ENCODE measurements at regions not wholly inside any gene's neighbourhood (a gene's known extent, or its start where the extent isn't known, plus 50 kb on each side); places are given as distances from the start of the nearest gene placed in this dataset.

DNA sequence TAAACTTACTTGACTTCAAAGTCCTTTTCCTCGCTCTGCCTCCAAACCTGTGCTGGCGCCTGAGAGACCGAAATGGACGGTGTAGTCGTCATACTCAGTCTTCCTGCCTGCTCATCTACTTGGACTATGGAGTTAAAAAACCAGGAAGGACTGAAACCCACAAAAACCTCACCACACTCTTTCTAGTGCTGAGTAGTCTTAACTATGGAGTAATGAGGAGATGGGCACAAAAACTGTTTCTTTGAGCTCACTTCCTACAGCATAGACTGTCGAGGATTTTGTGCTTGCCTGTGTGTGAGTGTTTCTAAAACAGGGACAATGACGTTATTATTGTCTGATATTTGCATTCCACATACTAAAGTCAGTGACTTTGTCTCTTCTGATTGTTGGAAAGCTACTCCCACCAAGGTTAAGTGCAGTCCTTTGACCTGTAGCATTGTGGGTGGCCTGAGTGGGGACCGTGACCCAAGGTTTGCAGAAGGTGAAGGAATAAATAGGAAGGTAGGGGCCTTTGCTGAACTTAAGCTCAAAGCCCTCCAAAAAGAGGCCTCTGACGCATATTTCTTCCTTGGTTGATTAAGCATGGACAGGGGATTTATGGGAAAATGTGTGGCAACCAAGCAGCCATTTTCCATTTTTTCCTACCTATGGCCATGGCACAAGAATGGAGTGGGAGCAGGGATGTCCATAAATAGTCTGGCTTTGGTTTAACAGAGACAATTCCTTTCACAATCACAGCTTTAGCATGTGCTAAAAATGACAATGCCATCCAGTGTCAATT is 109.6 kb downstream of the ZBTB18 start:
- no peak for DNase-seq
- no peaks in the 10 kb centered on the region for H3K9me3 ChIP-seq (ENCODE audit: control insufficient read depth, low read length)
- H3K18ac ChIP-seq (ENCODE audit: low read depth in 1 of 2, low read length in 2 of 2): no peak overlapping the region
- no peak overlapping the region for H2BK5ac ChIP-seq (ENCODE audit: low read depth, low read length, poor library complexity, severe bottlenecking)
- no peak overlapping the region for H2BK12ac ChIP-seq (ENCODE audit: low read length in 2 of 2)
- H3K4me3 ChIP-seq (ENCODE audit: insufficient read depth in 1 of 2, low read depth in 1 of 2, low read length in 2 of 2): no peak overlapping the region
- H2AFZ ChIP-seq (ENCODE audit: low read depth, low read length): no peak overlapping the region
- H3K4me1 ChIP-seq (ENCODE audit: control insufficient read depth, insufficient read depth, low read depth, low read length): peaks cover 4% of the 10 kb centered on the region
- H2BK15ac ChIP-seq (ENCODE audit: low read depth, poor library complexity, severe bottlenecking): no peak overlapping the region
- no peaks in the 10 kb centered on the region for H3K27me3 ChIP-seq (ENCODE audit: control insufficient read depth in 1 of 2, insufficient read depth in 1 of 2, low read length in 2 of 2)
- H3K14ac ChIP-seq (ENCODE audit: low read length in 2 of 2): no peak overlapping the region
- H3K79me1 ChIP-seq (replicated peaks; ENCODE audit: low read length, poor library complexity, severe bottlenecking): no peaks in the 10 kb centered on the region
- H4K8ac ChIP-seq (ENCODE audit: low read length): no peak overlapping the region
- no peak overlapping the region for H2AK5ac ChIP-seq (ENCODE audit: low read length, severe bottlenecking)
- no peak overlapping the region for H3K27ac ChIP-seq (ENCODE audit: low read length, poor library complexity, severe bottlenecking)
- H2BK120ac ChIP-seq (ENCODE audit: low read depth, low read length): no peak overlapping the region
- no peak overlapping the region for H3K4ac ChIP-seq (ENCODE audit: low read depth in 1 of 2, low read length in 2 of 2)
- H3K23ac ChIP-seq (ENCODE audit: low read length in 2 of 2): no peak overlapping the region
- H4K91ac ChIP-seq (ENCODE audit: low read length): no peak overlapping the region
- H3K4me2 ChIP-seq (ENCODE audit: low read length, poor library complexity, severe bottlenecking): no peak overlapping the region
- no peaks in the 10 kb centered on the region for H3K36me3 ChIP-seq (ENCODE audit: control insufficient read depth in 1 of 2, insufficient read depth in 2 of 2, low read depth in 1 of 2, low read length in 2 of 2)
- WGBS: 78% methylated on average over 9 of the region's 9 CpGs
- no peak overlapping the region for H3K9ac ChIP-seq (ENCODE audit: low read length)

- H3K4ac ChIP-seq (ENCODE audit: low read depth in 1 of 2, low read length in 2 of 2): no peak overlapping the region
- no peak overlapping the region for H3K23ac ChIP-seq (ENCODE audit: low read length in 2 of 2)
- H3K14ac ChIP-seq (ENCODE audit: low read length in 2 of 2): no peak overlapping the region
- H2AFZ ChIP-seq (ENCODE audit: low read depth, low read length): no peak overlapping the region
- H2BK120ac ChIP-seq (ENCODE audit: low read depth, low read length): no peak overlapping the region
- no peak overlapping the region for H3K4me3 ChIP-seq (ENCODE audit: insufficient read depth in 1 of 2, low read depth in 1 of 2, low read length in 2 of 2)
- no peak overlapping the region for H4K91ac ChIP-seq (ENCODE audit: low read length)
- H3K9me3 ChIP-seq (ENCODE audit: control insufficient read depth, low read length): no peaks in the 10 kb centered on the region
- H3K27me3 ChIP-seq (ENCODE audit: control insufficient read depth in 1 of 2, insufficient read depth in 1 of 2, low read length in 2 of 2): no peaks in the 10 kb centered on the region
- H2BK12ac ChIP-seq (ENCODE audit: low read length in 2 of 2): no peak overlapping the region
- no peak overlapping the region for H2BK5ac ChIP-seq (ENCODE audit: low read depth, low read length, poor library complexity, severe bottlenecking)
- H2BK15ac ChIP-seq (ENCODE audit: low read depth, poor library complexity, severe bottlenecking): no peak overlapping the region
- H2AK5ac ChIP-seq (ENCODE audit: low read length, severe bottlenecking): no peak overlapping the region
- H4K8ac ChIP-seq (ENCODE audit: low read length): no peak overlapping the region
- no peak for DNase-seq
- WGBS: 86% methylated on average over 5 of the region's 5 CpGs
- H3K18ac ChIP-seq (ENCODE audit: low read depth in 1 of 2, low read length in 2 of 2): no peak overlapping the region
- H3K27ac ChIP-seq (ENCODE audit: low read length, poor library complexity, severe bottlenecking): no peak overlapping the region
- no peak overlapping the region for H3K9ac ChIP-seq (ENCODE audit: low read length)
- H3K4me1 ChIP-seq (ENCODE audit: control insufficient read depth, insufficient read depth, low read depth, low read length): peaks cover 4% of the 10 kb centered on the region
- H3K4me2 ChIP-seq (ENCODE audit: low read length, poor library complexity, severe bottlenecking): no peak overlapping the region
- no peaks in the 10 kb centered on the region for H3K36me3 ChIP-seq (ENCODE audit: control insufficient read depth in 1 of 2, insufficient read depth in 2 of 2, low read depth in 1 of 2, low read length in 2 of 2)
- H3K79me1 ChIP-seq (replicated peaks; ENCODE audit: low read length, poor library complexity, severe bottlenecking): no peaks in the 10 kb centered on the region
These were observed 110.1 kb downstream of the ZBTB18 start for GRCh38 chr1:244161236-244161510.

GRCh38 chr1:244162786-244163530 is 111.9 kb downstream of the ZBTB18 start:
- Histone ChIP-seq H3K4me3 (ENCODE audit: insufficient read depth in 1 of 2, low read depth in 1 of 2, low read length in 2 of 2) (no peak overlapping the region), H2AFZ (ENCODE audit: low read depth, low read length) (no peak overlapping the region), H3K27ac (ENCODE audit: low read length, poor library complexity, severe bottlenecking) (peak overlapping the region; percentile 97), H3K36me3 (ENCODE audit: control insufficient read depth in 1 of 2, insufficient read depth in 2 of 2, low read depth in 1 of 2, low read length in 2 of 2) (no peaks in the 10 kb centered on the region), H3K18ac (ENCODE audit: low read depth in 1 of 2, low read length in 2 of 2) (peak overlapping the region; percentile 34 to 37), H3K4me1 (ENCODE audit: control insufficient read depth, insufficient read depth, low read depth, low read length) (peaks cover 4% of the 10 kb centered on the region), H3K4ac (ENCODE audit: low read depth in 1 of 2, low read length in 2 of 2) (peak overlapping the region; percentile 13 to 73), H3K27me3 (ENCODE audit: control insufficient read depth in 1 of 2, insufficient read depth in 1 of 2, low read length in 2 of 2) (no peaks in the 10 kb centered on the region), H4K91ac (ENCODE audit: low read length) (peak overlapping the region; percentile 67), H2AK5ac (ENCODE audit: low read length, severe bottlenecking) (peak overlapping the region; percentile 42), H3K4me2 (ENCODE audit: low read length, poor library complexity, severe bottlenecking) (no peak overlapping the region), H3K23ac (ENCODE audit: low read length in 2 of 2) (no peak overlapping the region), H2BK5ac (ENCODE audit: low read depth, low read length, poor library complexity, severe bottlenecking) (peak overlapping the region; percentile 15), H2BK15ac (ENCODE audit: low read depth, poor library complexity, severe bottlenecking) (peak overlapping the region; percentile 98), H2BK120ac (ENCODE audit: low read depth, low read length) (peak overlapping the region; percentile 43), H2BK12ac (ENCODE audit: low read length in 2 of 2) (peak overlapping the region; percentile 34 to 89), H3K9ac (ENCODE audit: low read length) (no peak overlapping the region), H4K8ac (ENCODE audit: low read length) (peak overlapping the region; percentile 52), H3K79me1 (replicated peaks; ENCODE audit: low read length, poor library complexity, severe bottlenecking) (no peaks in the 10 kb centered on the region), H3K14ac (ENCODE audit: low read length in 2 of 2) (no peak overlapping the region), H3K9me3 (ENCODE audit: control insufficient read depth, low read length) (no peaks in the 10 kb centered on the region)
- peak; percentile 28 for DNase-seq
- WGBS: 70% methylated on average over 12 of the region's 12 CpGs

GRCh38 chr1:244163861-244164510 is 112.9 kb downstream of the ZBTB18 start:
- Histone ChIP-seq H3K4me3 (ENCODE audit: insufficient read depth in 1 of 2, low read depth in 1 of 2, low read length in 2 of 2) (no peak overlapping the region), H4K8ac (ENCODE audit: low read length) (peak overlapping the region; percentile 41), H3K27ac (ENCODE audit: low read length, poor library complexity, severe bottlenecking) (peak overlapping the region; percentile 97), H3K23ac (ENCODE audit: low read length in 2 of 2) (no peak overlapping the region), H3K9ac (ENCODE audit: low read length) (no peak overlapping the region), H3K4me1 (ENCODE audit: control insufficient read depth, insufficient read depth, low read depth, low read length) (peaks cover 4% of the 10 kb centered on the region), H3K14ac (ENCODE audit: low read length in 2 of 2) (no peak overlapping the region), H2BK5ac (ENCODE audit: low read depth, low read length, poor library complexity, severe bottlenecking) (peak overlapping the region; percentile 91), H3K4me2 (ENCODE audit: low read length, poor library complexity, severe bottlenecking) (no peak overlapping the region), H2BK120ac (ENCODE audit: low read depth, low read length) (peak overlapping the region; percentile 68), H3K4ac (ENCODE audit: low read depth in 1 of 2, low read length in 2 of 2) (peak overlapping the region in 1 of 2 experiments; percentile 83), H2AFZ (ENCODE audit: low read depth, low read length) (no peak overlapping the region), H3K27me3 (ENCODE audit: control insufficient read depth in 1 of 2, insufficient read depth in 1 of 2, low read length in 2 of 2) (no peaks in the 10 kb centered on the region), H3K18ac (ENCODE audit: low read depth in 1 of 2, low read length in 2 of 2) (peak overlapping the region; percentile 60 to 78), H3K9me3 (ENCODE audit: control insufficient read depth, low read length) (no peaks in the 10 kb centered on the region), H3K36me3 (ENCODE audit: control insufficient read depth in 1 of 2, insufficient read depth in 2 of 2, low read depth in 1 of 2, low read length in 2 of 2) (no peaks in the 10 kb centered on the region), H4K91ac (ENCODE audit: low read length) (peak overlapping the region; percentile 60), H3K79me1 (replicated peaks; ENCODE audit: low read length, poor library complexity, severe bottlenecking) (no peaks in the 10 kb centered on the region), H2BK15ac (ENCODE audit: low read depth, poor library complexity, severe bottlenecking) (no peak overlapping the region), H2BK12ac (ENCODE audit: low read length in 2 of 2) (peak overlapping the region in 1 of 2 experiments; percentile 80), H2AK5ac (ENCODE audit: low read length, severe bottlenecking) (peak overlapping the region; percentile 92)
- DNase-seq: peak; percentile 95
- WGBS: 0% methylated on average over 8 of the region's 8 CpGs

Data from mesenchymal stem cell (in vitro differentiated cells and primary cell).